ENCODE measurements at regions not wholly inside any gene's neighbourhood (a gene's known extent, or its start where the extent isn't known, plus 50 kb on each side); places are given as distances from the start of the nearest gene placed in this dataset.

DNA sequence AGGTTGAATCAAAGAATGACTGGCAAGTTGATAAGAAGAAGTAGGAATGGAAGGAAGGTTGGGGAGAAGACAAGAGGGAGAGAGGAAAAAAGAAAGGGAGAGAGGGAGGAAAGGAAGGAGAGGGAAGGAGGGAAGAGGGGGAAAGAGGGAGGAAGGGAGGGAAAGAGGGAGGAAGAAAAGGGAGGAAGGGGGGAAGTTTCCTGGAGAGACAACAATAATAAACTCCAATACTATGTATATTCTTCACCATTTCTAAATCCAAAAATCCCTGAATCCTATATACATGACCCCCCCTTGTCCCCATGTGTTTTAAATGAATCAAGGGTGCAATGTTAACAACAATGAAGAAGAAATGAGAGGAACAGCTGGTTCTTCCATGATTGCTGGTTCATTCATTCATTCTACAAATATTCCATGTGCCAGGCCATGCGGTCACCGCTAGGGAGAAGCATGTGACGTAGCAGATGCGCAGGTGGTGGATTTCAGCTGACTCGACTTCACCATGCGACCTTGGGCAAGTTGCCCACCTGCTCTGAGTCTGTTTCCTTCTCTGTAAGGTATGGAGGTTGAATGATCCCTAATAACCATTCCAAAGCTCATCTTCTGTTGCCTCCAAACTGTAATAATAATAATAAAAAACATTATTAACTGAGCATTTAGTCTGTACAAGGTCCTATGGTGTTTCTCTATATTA is 77.6 kb downstream of the EN1 start:
- no peak for DNase-seq (ENCODE audit: low read depth)
- TF ChIP-seq, protein P1, sequence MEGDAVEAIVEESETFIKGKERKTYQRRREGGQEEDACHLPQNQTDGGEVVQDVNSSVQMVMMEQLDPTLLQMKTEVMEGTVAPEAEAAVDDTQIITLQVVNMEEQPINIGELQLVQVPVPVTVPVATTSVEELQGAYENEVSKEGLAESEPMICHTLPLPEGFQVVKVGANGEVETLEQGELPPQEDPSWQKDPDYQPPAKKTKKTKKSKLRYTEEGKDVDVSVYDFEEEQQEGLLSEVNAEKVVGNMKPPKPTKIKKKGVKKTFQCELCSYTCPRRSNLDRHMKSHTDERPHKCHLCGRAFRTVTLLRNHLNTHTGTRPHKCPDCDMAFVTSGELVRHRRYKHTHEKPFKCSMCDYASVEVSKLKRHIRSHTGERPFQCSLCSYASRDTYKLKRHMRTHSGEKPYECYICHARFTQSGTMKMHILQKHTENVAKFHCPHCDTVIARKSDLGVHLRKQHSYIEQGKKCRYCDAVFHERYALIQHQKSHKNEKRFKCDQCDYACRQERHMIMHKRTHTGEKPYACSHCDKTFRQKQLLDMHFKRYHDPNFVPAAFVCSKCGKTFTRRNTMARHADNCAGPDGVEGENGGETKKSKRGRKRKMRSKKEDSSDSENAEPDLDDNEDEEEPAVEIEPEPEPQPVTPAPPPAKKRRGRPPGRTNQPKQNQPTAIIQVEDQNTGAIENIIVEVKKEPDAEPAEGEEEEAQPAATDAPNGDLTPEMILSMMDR (conservative IDR thresholded peaks at IDR 0.05; ENCODE audit: low read length) = no peak
- H3K4me3 ChIP-seq (ENCODE audit: low read length) = no peak overlapping the region

DNA sequence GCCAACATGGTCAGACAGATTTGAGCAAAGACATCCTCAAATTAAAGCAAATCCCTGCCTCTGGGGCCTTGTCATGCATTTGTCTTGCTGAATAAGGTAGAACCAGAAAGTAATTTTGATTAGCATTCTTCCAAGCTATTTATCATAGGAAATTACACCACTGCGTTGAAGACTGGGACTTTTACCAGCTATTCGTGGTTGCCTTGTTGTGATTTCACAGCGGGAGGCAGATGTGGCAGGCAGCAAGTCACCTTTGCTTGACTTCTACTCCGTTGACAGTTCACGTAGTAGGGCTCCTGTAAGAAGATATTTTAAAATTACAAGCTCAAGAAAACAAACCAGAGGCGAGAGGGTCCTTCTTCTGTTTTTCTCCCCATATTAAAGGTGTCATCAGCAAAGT is 80.6 kb downstream of the EN1 start:
- H3K4me3 ChIP-seq (ENCODE audit: low read length) = no peak overlapping the region
- no peak for DNase-seq (ENCODE audit: low read depth)
- TF ChIP-seq, protein P1 (conservative IDR thresholded peaks at IDR 0.05; ENCODE audit: low read length) = no peak

DNA sequence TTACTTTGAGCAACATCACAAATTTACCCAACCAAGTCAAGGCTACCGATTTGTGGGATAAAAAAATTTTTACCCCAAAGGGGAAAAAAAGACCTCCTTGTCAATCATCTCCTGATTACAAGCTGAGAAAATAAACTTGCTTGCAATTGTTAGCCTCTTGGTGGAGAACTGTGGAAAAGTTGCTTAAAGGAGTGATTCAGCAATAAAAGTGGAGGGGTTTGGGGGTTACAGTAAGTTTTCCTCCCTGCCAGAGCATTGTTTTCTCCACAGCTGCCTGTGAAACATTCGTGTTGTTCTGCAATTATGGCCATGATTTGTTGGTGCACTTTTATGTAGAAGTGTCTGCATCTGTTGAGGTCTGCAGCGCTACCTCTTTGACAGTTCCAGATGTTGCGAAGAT is 82.6 kb downstream of the EN1 start:
- TF ChIP-seq, protein P1 (conservative IDR thresholded peaks at IDR 0.05; ENCODE audit: low read length) = no peak
- DNase-seq (ENCODE audit: low read depth) = no peak

DNA sequence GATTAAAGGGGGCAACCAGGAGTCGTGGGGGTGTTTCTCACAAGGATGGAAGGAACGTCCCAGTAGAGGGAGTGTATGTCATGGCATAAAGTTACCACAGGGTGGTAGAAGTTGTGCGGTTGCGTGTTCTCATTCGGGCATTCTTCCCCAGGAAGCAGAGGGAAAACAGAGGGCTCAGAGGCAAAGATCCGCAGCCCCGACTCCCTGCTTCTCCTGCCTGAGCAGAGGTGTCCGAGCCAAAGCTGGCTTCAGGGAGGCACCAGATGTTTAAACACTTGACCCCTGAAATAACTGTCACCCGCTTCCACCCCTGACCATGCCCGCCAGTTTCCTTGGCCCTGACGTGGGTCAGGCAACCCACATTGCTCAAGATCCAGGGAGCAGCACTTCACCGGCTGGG is 83.7 kb downstream of the EN1 start:
- peak overlapping the region; percentile 36 for H3K4me3 ChIP-seq (ENCODE audit: low read length)
- TF ChIP-seq, protein P1 (conservative IDR thresholded peaks at IDR 0.05; ENCODE audit: low read length) = peak; percentile 82
- peak; percentile 63 for DNase-seq (ENCODE audit: low read depth)

More for the DNA sequence above, 82.6 kb downstream of the EN1 start:
- H3K4me3 ChIP-seq (ENCODE audit: low read length) = no peak overlapping the region

DNA sequence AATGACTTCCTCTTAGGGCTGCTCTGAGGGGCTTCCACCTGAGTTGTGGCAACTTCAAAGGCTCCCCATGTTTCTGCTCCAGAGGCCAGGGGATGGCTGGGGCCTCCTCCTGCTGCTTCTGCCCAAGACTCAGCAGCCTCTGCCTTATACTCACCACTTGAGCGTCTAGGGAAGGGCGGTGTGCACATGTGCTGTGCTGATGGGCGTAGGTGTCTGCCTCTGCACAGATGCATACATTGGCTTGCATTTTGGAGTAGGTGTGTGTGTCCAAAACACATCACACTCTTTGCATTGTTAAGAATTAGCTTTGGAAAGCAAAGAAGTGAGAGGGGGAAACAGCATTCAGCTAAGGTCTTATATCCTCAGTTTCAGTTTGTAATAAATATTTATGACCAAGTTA is 85.2 kb downstream of the EN1 start:
- TF ChIP-seq, protein P1 (conservative IDR thresholded peaks at IDR 0.05; ENCODE audit: low read length) = no peak
- H3K4me3 ChIP-seq (ENCODE audit: low read length) = no peak overlapping the region
- DNase-seq (ENCODE audit: low read depth) = no peak

DNA sequence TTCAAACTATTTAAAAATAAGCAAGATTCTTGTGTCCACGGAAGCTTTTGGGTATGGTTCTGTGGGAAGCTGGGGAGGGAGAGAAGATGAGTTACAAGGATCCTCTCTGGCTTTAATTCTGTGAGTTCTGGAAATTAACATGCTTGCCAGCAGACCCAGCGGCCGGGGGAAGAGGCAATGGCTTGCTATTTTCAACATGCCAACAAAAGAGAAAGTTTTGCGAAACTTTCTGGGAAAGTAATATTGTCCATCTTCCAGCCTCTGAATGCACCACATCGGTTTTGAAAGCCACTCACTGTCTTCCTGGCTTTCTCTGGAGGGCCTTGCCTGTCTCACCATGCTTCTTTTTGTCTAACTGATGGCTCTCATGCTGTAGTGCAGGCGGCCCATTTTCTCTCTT is 85.7 kb downstream of the EN1 start:
- TF ChIP-seq, protein P1 (conservative IDR thresholded peaks at IDR 0.05; ENCODE audit: low read length) = no peak
- DNase-seq (ENCODE audit: low read depth) = peak; percentile 53
- no peak overlapping the region for H3K4me3 ChIP-seq (ENCODE audit: low read length)

DNA sequence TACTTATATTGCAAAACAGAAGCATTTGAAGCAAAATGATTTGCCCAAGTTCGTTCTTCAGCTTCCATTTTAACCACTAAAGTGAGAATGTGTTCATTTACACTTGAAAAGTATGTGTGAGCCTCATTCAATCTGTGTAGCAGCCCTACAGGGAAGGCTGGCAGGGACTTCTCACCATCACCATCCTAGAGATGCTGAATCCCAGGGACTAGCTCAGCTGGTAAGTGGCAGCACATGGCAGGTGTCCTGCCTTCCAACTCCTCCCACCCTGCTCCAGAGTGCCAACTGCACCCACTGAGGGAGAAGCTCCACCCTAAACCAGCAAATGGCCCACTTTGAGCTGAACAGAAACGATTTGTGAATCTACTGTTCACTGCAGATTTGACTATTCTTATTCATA is 91.5 kb downstream of the EN1 start:
- TF ChIP-seq, protein P1 (conservative IDR thresholded peaks at IDR 0.05; ENCODE audit: low read length) = no peak
- no peak overlapping the region for H3K4me3 ChIP-seq (ENCODE audit: low read length)
- DNase-seq (ENCODE audit: low read depth) = no peak
